ENCODE measurements at regions not wholly inside any gene's neighbourhood (a gene's known extent, or its start where the extent isn't known, plus 50 kb on each side); places are given as distances from the start of the nearest gene placed in this dataset.

- TF ChIP-seq CTCF (IDR thresholded peaks at IDR 0.05; ENCODE audit: unreplicated experiment in 3 of 3), result no peak
- H3K27me3 Mint-ChIP-seq (ENCODE audit: low read depth), result no peaks in the 10 kb centered on the region
These were observed 675.2 kb upstream of the ID2 start for GRCh38 chr2:8006626-8007025.

GRCh38 chr2:8009010-8009597 is 672.8 kb upstream of the ID2 start:
- Mint-ChIP-seq H3K4me1 (peaks cover 22% of the 10 kb centered on the region), H3K9me3 (peaks cover 2% of the 10 kb centered on the region), H3K4me3 (no peak overlapping the region), H3K27me3 (ENCODE audit: low read depth) (peaks cover 3% of the 10 kb centered on the region), H3K27ac (no peak overlapping the region), H3K36me3 (ENCODE audit: low read depth) (no peaks in the 10 kb centered on the region)
- TF ChIP-seq CTCF (IDR thresholded peaks at IDR 0.05; ENCODE audit: unreplicated experiment in 3 of 3), result no peak

More at GRCh38 chr2:8006626-8007025, 675.2 kb upstream of the ID2 start:
- Mint-ChIP-seq H3K9me3 (peaks cover 2% of the 10 kb centered on the region), H3K4me3 (no peak overlapping the region), H3K4me1 (peaks cover 31% of the 10 kb centered on the region), H3K36me3 (ENCODE audit: low read depth) (no peaks in the 10 kb centered on the region), H3K27ac (no peak overlapping the region)

GRCh38 chr2:8015848-8016600 is 665.8 kb upstream of the ID2 start:
- no peak for TF ChIP-seq CTCF (IDR thresholded peaks at IDR 0.05; ENCODE audit: unreplicated experiment in 3 of 3)
- no peak overlapping the region for H3K4me3 Mint-ChIP-seq
- no peak overlapping the region for H3K27ac Mint-ChIP-seq
- H3K4me1 Mint-ChIP-seq, result peaks cover 12% of the 10 kb centered on the region
- no peaks in the 10 kb centered on the region for H3K36me3 Mint-ChIP-seq (ENCODE audit: low read depth)
- H3K9me3 Mint-ChIP-seq, result no peaks in the 10 kb centered on the region
- peaks cover 8% of the 10 kb centered on the region for H3K27me3 Mint-ChIP-seq (ENCODE audit: low read depth)

DNA sequence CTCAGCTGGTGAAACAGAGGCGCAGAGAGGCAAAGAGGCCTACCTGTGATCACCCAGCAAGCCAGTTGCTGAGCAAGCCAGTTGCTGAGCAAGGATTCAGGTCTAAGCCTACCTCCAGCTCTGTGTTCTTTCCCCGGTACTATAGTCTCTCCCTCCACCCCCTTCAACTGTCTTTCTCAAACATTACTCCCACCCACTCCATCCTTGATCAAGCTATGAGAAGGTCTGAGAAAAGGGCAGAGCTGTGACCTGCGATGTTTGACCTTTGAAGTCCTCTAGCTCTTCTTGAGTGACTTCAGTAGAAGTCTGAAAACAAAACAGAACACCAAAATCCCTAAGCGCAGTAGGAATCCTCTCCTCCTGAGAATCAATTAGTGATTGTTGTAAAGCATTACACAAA is 665.2 kb upstream of the ID2 start:
- Mint-ChIP-seq H3K27me3 (ENCODE audit: low read depth) (peaks cover 11% of the 10 kb centered on the region), H3K4me3 (no peak overlapping the region), H3K36me3 (ENCODE audit: low read depth) (no peaks in the 10 kb centered on the region), H3K9me3 (no peaks in the 10 kb centered on the region), H3K4me1 (peaks cover 10% of the 10 kb centered on the region), H3K27ac (no peak overlapping the region)
- TF ChIP-seq CTCF (IDR thresholded peaks at IDR 0.05; ENCODE audit: unreplicated experiment in 3 of 3), result no peak

DNA sequence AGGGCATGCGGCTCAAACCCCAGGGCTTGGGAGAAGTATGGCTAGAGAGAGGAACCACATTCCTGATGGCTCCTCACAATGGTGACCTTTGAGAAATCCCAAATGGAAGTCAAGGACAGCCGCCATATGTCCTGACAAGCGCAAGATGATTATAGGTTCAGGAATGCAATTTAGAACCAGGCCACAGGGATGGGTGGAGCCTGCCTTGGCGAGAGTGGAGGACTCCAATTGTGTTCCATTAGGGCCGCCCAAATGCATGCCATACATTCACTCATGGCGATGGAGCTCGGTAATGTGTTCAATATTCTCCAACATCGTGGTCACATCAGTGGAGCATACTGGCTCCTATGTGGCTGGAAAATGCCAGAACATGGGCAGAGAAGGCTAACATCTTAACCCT is 662.9 kb upstream of the ID2 start:
- no peaks in the 10 kb centered on the region for H3K36me3 Mint-ChIP-seq (ENCODE audit: low read depth)
- no peak for TF ChIP-seq CTCF (IDR thresholded peaks at IDR 0.05; ENCODE audit: unreplicated experiment in 3 of 3)

GRCh38 chr2:8019934-8020333 is 661.9 kb upstream of the ID2 start:
- Mint-ChIP-seq H3K9me3 (no peaks in the 10 kb centered on the region), H3K27ac (no peak overlapping the region), H3K4me1 (peaks cover 12% of the 10 kb centered on the region), H3K4me3 (no peak overlapping the region), H3K36me3 (ENCODE audit: low read depth) (no peaks in the 10 kb centered on the region), H3K27me3 (ENCODE audit: low read depth) (peaks cover 14% of the 10 kb centered on the region)
- no peak for TF ChIP-seq CTCF (IDR thresholded peaks at IDR 0.05; ENCODE audit: unreplicated experiment in 3 of 3)

More for the DNA sequence above, 662.9 kb upstream of the ID2 start:
- Mint-ChIP-seq H3K4me1 (peaks cover 12% of the 10 kb centered on the region), H3K9me3 (no peaks in the 10 kb centered on the region), H3K4me3 (no peak overlapping the region), H3K27me3 (ENCODE audit: low read depth) (peaks cover 11% of the 10 kb centered on the region), H3K27ac (no peak overlapping the region)

Measured in nephron (organoid).